ENCODE measurements at regions not wholly inside any gene's neighbourhood (a gene's known extent, or its start where the extent isn't known, plus 50 kb on each side); places are given as distances from the start of the nearest gene placed in this dataset.
A peak's percentile ranks its signal among the peaks of the same experiment; 100 is the strongest.

- TF ChIP-seq KIAA2018 (CRISPR knock-in tag; IDR thresholded peaks at IDR 0.05; ENCODE audit: borderline replicate concordance) = no peak
- TF ChIP-seq NAIF1 (CRISPR knock-in tag; IDR thresholded peaks at IDR 0.05; ENCODE audit: borderline replicate concordance) = no peak
- no peak for TF ChIP-seq NONO (IDR thresholded peaks at IDR 0.05)
- peak; percentile 54; the same call in 1 of the 2 replicates for TF ChIP-seq NONO (CRISPR knock-in tag; conservative IDR thresholded peaks at IDR 0.05)
- no peak for TF ChIP-seq KMT2A (CRISPR knock-in tag; IDR thresholded peaks at IDR 0.05)
- no peak for TF ChIP-seq ZNF234 (CRISPR knock-in tag; conservative IDR thresholded peaks at IDR 0.05)
- no peak for TF ChIP-seq MED13 (CRISPR knock-in tag; IDR thresholded peaks at IDR 0.05)
- TF ChIP-seq ZNF414 (CRISPR knock-in tag; IDR thresholded peaks at IDR 0.05) = no peak
- TF ChIP-seq ATF3 (CRISPR knock-in tag; IDR thresholded peaks at IDR 0.05) = no peak
- no peak for TF ChIP-seq AHR (CRISPR knock-in tag; IDR thresholded peaks at IDR 0.05)
- TF ChIP-seq REXO4 (CRISPR knock-in tag; IDR thresholded peaks at IDR 0.05; ENCODE audit: borderline replicate concordance) = no peak
- no peak for TF ChIP-seq JARID2 (CRISPR knock-in tag; IDR thresholded peaks at IDR 0.05; ENCODE audit: insufficient replicate concordance)
- TF ChIP-seq ZNF276 (CRISPR knock-in tag; IDR thresholded peaks at IDR 0.05; ENCODE audit: low read depth) = no peak
- no peak for TF ChIP-seq KLF13 (CRISPR knock-in tag; IDR thresholded peaks at IDR 0.05)
- TF ChIP-seq ZNF782 (CRISPR knock-in tag; IDR thresholded peaks at IDR 0.05; ENCODE audit: borderline replicate concordance) = no peak
- TF ChIP-seq ZKSCAN8 (CRISPR knock-in tag; IDR thresholded peaks at IDR 0.05; ENCODE audit: borderline replicate concordance) = no peak
- TF ChIP-seq ZNF773 (CRISPR knock-in tag; IDR thresholded peaks at IDR 0.05; ENCODE audit: borderline replicate concordance) = no peak
- TF ChIP-seq ZNF564 (CRISPR knock-in tag; IDR thresholded peaks at IDR 0.05) = no peak
- TF ChIP-seq ZNF724P (CRISPR knock-in tag; IDR thresholded peaks at IDR 0.05; ENCODE audit: borderline replicate concordance) = no peak
- TF ChIP-seq TFDP2 (CRISPR knock-in tag; IDR thresholded peaks at IDR 0.05) = no peak
These were observed 157.8 kb downstream of the SLCO4C1 start (continued) for GRCh38 chr5:102138243-102138653.
